K562 (cell line): ENCODE measurements at regions not wholly inside any gene's neighbourhood (a gene's known extent, or its start where the extent isn't known, plus 50 kb on each side); places are given as distances from the start of the nearest gene placed in this dataset.

Experiments
- BACH1 ChIP-seq: fragments of 200-800 bp; sonication (Bioruptor generic); IDR thresholded peaks from 2 replicates; pipeline ENCODE4 v1.6.1; 2016; ENCODE audit warnings: missing genetic modification characterization, missing compliant biosample characterization
- FOXK1 ChIP-seq: sonication (generic); formaldehyde crosslinking; IDR thresholded peaks from 2 replicates; pipeline ENCODE4 v1.8.0; 2022; ENCODE audit warnings: missing genetic modification reagents, mild to moderate bottlenecking, borderline replicate concordance
- GTF2F1 ChIP-seq: IDR thresholded peaks from 2 replicates; pipeline ENCODE4 v1.6.1; 2011; ENCODE audit warnings: low read depth, low read length, improper control_type of control experiment
- L3MBTL2 ChIP-seq: fragments of 450-650 bp; IDR thresholded peaks from 2 replicates; pipeline ENCODE4 v1.6.1; 2016; ENCODE audit warnings: mild to moderate bottlenecking, moderate library complexity
- MXI1 ChIP-seq: IDR thresholded peaks from 2 replicates; pipeline ENCODE4 v1.6.1; 2011; ENCODE audit warnings: low read depth, mild to moderate bottlenecking, improper control_type of control experiment, low read length
- TF ChIP-seq, protein P1 (sequence below): fragments of 200-600 bp; sonication (generic); IDR thresholded peaks from one replicate; pipeline ENCODE4 v1.6.1; 2012; ENCODE audit warnings: mild to moderate bottlenecking, low read depth, low read length, inconsistent platforms

- no peak for TF ChIP-seq GTF2F1
- no peak for TF ChIP-seq FOXK1 (CRISPR knock-in tag)
- TF ChIP-seq, protein P1, sequence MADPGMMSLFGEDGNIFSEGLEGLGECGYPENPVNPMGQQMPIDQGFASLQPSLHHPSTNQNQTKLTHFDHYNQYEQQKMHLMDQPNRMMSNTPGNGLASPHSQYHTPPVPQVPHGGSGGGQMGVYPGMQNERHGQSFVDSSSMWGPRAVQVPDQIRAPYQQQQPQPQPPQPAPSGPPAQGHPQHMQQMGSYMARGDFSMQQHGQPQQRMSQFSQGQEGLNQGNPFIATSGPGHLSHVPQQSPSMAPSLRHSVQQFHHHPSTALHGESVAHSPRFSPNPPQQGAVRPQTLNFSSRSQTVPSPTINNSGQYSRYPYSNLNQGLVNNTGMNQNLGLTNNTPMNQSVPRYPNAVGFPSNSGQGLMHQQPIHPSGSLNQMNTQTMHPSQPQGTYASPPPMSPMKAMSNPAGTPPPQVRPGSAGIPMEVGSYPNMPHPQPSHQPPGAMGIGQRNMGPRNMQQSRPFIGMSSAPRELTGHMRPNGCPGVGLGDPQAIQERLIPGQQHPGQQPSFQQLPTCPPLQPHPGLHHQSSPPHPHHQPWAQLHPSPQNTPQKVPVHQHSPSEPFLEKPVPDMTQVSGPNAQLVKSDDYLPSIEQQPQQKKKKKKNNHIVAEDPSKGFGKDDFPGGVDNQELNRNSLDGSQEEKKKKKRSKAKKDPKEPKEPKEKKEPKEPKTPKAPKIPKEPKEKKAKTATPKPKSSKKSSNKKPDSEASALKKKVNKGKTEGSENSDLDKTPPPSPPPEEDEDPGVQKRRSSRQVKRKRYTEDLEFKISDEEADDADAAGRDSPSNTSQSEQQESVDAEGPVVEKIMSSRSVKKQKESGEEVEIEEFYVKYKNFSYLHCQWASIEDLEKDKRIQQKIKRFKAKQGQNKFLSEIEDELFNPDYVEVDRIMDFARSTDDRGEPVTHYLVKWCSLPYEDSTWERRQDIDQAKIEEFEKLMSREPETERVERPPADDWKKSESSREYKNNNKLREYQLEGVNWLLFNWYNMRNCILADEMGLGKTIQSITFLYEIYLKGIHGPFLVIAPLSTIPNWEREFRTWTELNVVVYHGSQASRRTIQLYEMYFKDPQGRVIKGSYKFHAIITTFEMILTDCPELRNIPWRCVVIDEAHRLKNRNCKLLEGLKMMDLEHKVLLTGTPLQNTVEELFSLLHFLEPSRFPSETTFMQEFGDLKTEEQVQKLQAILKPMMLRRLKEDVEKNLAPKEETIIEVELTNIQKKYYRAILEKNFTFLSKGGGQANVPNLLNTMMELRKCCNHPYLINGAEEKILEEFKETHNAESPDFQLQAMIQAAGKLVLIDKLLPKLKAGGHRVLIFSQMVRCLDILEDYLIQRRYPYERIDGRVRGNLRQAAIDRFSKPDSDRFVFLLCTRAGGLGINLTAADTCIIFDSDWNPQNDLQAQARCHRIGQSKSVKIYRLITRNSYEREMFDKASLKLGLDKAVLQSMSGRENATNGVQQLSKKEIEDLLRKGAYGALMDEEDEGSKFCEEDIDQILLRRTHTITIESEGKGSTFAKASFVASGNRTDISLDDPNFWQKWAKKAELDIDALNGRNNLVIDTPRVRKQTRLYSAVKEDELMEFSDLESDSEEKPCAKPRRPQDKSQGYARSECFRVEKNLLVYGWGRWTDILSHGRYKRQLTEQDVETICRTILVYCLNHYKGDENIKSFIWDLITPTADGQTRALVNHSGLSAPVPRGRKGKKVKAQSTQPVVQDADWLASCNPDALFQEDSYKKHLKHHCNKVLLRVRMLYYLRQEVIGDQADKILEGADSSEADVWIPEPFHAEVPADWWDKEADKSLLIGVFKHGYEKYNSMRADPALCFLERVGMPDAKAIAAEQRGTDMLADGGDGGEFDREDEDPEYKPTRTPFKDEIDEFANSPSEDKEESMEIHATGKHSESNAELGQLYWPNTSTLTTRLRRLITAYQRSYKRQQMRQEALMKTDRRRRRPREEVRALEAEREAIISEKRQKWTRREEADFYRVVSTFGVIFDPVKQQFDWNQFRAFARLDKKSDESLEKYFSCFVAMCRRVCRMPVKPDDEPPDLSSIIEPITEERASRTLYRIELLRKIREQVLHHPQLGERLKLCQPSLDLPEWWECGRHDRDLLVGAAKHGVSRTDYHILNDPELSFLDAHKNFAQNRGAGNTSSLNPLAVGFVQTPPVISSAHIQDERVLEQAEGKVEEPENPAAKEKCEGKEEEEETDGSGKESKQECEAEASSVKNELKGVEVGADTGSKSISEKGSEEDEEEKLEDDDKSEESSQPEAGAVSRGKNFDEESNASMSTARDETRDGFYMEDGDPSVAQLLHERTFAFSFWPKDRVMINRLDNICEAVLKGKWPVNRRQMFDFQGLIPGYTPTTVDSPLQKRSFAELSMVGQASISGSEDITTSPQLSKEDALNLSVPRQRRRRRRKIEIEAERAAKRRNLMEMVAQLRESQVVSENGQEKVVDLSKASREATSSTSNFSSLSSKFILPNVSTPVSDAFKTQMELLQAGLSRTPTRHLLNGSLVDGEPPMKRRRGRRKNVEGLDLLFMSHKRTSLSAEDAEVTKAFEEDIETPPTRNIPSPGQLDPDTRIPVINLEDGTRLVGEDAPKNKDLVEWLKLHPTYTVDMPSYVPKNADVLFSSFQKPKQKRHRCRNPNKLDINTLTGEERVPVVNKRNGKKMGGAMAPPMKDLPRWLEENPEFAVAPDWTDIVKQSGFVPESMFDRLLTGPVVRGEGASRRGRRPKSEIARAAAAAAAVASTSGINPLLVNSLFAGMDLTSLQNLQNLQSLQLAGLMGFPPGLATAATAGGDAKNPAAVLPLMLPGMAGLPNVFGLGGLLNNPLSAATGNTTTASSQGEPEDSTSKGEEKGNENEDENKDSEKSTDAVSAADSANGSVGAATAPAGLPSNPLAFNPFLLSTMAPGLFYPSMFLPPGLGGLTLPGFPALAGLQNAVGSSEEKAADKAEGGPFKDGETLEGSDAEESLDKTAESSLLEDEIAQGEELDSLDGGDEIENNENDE = no peak
- no peak for TF ChIP-seq L3MBTL2
- no peak for TF ChIP-seq BACH1 (tag)
- TF ChIP-seq MXI1 = no peak
These were observed 422.7 kb downstream of the TFAP2B start (continued) for GRCh38 chr6:51241376-51241775.
